IPS-18a (cell line): ENCODE measurements at regions not wholly inside any gene's neighbourhood (a gene's known extent, or its start where the extent isn't known, plus 50 kb on each side); places are given as distances from the start of the nearest gene placed in this dataset.

Experiments used
- H3K27ac ChIP-seq: one replicate; pipeline ENCODE4 v1.5.1; 2013; ENCODE audit warnings: low read length
- H3K27me3 ChIP-seq: one replicate; pipeline ENCODE4 v1.6.1; 2013; ENCODE audit warnings: mild to moderate bottlenecking, low read length; ENCODE audit not compliant: control insufficient read depth, insufficient read depth
- H3K36me3 ChIP-seq: one replicate; pipeline ENCODE4 v1.6.1; 2013; ENCODE audit warnings: low read depth, low read length; ENCODE audit not compliant: control insufficient read depth
- H3K4me1 ChIP-seq: one replicate; pipeline ENCODE4 v1.6.1; 2013; ENCODE audit warnings: low read depth, low read length; ENCODE audit not compliant: control insufficient read depth
- H3K4me3 ChIP-seq: one replicate; pipeline ENCODE4 v1.5.1; 2013; ENCODE audit warnings: low read length
- H3K9ac ChIP-seq: one replicate; pipeline ENCODE4 v1.6.1; 2013; ENCODE audit warnings: mild to moderate bottlenecking, low read length, moderate library complexity
- H3K9me3 ChIP-seq: one replicate; pipeline ENCODE4 v1.6.1; 2013; ENCODE audit warnings: low read depth, low read length; ENCODE audit not compliant: control insufficient read depth

DNA sequence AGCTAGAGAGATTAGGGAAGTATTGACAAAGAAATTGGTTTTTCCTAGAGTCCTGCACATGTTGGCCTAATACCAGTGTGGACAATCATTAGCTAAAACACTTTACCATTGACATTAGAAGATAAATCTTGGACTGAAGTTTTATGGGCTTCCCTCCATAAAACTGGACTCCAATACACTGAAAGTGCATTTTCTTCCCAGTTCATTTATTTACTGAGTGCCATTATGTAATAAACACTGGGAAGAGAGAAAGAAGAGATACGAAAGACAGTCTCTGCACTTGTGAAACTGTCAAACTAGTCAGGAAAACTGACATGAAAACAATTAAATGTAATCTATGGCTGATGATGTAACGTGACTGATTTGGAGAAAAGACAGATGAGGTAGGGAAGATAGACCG, 539.3 kb downstream of the ZNF608 start:
- Histone ChIP-seq H3K9ac (no peak overlapping the region), H3K27ac (no peak overlapping the region), H3K27me3 (no peaks in the 10 kb centered on the region), H3K4me1 (no peaks in the 10 kb centered on the region), H3K9me3 (peaks cover 15% of the 10 kb centered on the region), H3K4me3 (no peak overlapping the region), H3K36me3 (no peaks in the 10 kb centered on the region)

DNA sequence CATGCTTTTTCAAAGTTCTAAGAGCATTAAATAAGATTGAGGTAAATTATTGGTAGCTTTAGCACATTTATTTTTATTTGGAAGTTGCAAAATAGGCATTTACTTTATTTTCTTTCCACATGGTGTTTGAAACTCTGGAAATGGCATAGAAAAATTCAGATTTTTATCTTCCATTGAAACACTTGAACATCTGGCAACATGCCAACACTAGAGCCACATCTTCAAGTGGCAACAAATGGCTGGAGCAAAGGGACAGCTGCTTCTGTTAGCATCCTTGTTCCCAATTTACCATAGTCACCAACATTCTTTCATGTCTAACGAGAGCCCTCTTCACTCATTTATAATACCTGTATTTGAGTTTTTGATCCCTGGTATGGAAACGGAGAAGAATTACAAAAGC, 539.9 kb downstream of the ZNF608 start:
- Histone ChIP-seq H3K27ac (no peak overlapping the region), H3K36me3 (no peaks in the 10 kb centered on the region), H3K9me3 (peaks cover 16% of the 10 kb centered on the region), H3K4me1 (no peaks in the 10 kb centered on the region), H3K27me3 (no peaks in the 10 kb centered on the region), H3K9ac (no peak overlapping the region), H3K4me3 (no peak overlapping the region)

DNA sequence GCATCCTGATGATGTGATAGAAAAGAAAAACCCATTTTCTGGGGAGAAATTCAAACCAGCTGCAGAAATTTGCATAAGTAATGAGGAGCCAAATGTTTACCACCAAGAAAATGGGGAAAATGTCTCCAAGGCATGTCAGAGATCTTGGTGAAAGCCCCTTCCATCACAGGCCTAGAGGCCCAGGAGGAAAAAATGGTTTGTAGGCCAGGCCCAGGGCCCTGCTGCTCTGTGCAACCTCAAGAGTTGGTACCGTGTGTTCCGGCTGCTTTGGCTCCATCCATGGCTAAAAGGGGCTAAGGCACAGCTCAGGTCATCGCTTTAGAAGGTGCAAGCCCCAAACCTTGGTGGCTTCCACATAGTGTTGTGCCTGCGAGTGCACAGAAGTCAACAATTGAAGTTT, 543.1 kb downstream of the ZNF608 start:
- Histone ChIP-seq H3K27me3 (no peaks in the 10 kb centered on the region), H3K4me3 (no peak overlapping the region), H3K9ac (no peak overlapping the region), H3K36me3 (no peaks in the 10 kb centered on the region), H3K27ac (no peak overlapping the region), H3K9me3 (peaks cover 16% of the 10 kb centered on the region), H3K4me1 (no peaks in the 10 kb centered on the region)

DNA sequence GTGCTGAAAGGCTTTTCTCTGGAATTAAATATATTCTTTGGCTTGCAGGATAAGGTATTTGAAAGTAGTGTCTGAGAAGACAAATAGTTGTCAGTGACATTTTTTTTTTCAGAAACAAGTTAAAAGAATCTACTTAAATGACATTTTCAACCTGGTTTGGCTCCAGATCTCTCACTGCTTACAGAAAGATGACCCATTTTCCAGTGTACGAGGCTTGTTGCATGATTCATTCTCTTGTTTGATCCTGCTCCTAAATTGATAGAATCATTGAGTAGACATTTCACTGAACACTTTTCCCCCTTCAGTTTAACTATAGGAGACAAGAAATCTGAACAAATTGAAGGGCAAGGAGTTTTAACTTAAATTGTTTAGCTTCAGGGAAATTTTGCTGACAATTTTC, 546.1 kb downstream of the ZNF608 start:
- H3K27me3 ChIP-seq, result no peaks in the 10 kb centered on the region
- H3K4me3 ChIP-seq, result no peak overlapping the region
- no peak overlapping the region for H3K27ac ChIP-seq
- H3K36me3 ChIP-seq, result no peaks in the 10 kb centered on the region
- no peaks in the 10 kb centered on the region for H3K4me1 ChIP-seq
- H3K9ac ChIP-seq, result no peak overlapping the region
- peaks cover 16% of the 10 kb centered on the region for H3K9me3 ChIP-seq

DNA sequence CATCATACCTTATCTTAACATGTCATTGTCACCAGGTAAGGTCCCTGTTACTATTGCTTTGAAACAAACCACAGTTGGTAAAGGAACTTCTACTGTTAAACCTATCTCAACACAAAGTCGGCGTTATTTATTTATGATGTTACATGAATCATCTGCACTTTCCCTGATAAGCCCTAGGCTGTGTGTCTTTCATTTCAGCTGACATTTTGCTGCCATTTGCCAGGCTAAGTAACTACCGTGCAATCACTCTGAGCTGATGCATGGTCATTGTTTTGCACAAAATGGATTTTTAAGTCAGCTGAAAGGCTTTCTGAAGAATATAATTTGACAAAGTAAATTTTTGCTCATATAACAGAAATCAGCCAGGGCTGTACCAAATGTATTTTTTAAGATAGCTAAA, 546.5 kb downstream of the ZNF608 start:
- Histone ChIP-seq H3K4me3 (no peak overlapping the region), H3K27ac (no peak overlapping the region), H3K27me3 (no peaks in the 10 kb centered on the region), H3K4me1 (no peaks in the 10 kb centered on the region), H3K9me3 (peaks cover 16% of the 10 kb centered on the region), H3K36me3 (no peaks in the 10 kb centered on the region), H3K9ac (no peak overlapping the region)

DNA sequence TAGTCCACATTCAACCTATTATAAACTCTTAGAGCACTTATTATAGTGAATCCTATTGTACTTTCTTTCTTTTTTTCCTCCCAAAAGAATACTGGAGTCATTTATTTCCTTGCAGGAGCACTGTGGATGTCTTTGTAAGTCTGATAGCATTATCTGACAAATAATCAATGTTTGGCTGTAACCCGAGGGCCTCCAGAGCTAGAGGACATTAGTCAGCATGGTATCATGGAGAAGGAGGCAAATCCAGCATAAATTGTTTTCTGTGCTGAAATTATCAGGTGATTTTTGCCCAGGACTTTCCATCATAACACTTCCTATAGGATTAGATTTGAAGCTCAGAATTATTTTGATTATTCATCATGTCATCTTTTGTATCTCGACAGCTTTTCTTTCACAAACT, 551.0 kb downstream of the ZNF608 start:
- Histone ChIP-seq H3K27ac (no peak overlapping the region), H3K9ac (no peak overlapping the region), H3K36me3 (no peaks in the 10 kb centered on the region), H3K9me3 (no peaks in the 10 kb centered on the region), H3K4me3 (no peak overlapping the region), H3K4me1 (no peaks in the 10 kb centered on the region), H3K27me3 (no peaks in the 10 kb centered on the region)

DNA sequence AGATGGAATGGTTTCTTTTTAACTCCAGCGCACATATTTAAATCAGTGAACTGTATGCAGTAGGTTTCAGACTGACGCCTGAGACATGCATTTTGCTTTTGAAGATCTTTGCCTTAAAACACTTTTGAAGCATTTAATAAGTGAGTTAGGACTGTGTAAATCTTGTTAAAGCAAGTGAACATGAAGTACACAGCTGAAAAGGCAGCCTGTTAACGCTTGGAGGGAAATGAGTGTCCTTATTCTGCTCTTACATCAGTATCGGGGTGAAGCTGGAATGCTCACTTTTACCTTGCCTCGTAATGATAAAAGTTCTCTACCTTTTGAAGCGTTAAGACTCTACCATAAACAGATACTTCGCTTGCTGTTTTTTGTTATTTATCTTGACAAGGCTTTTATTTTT, 552.2 kb downstream of the ZNF608 start:
- Histone ChIP-seq H3K27ac (no peak overlapping the region), H3K36me3 (no peaks in the 10 kb centered on the region), H3K27me3 (no peaks in the 10 kb centered on the region), H3K9ac (no peak overlapping the region), H3K4me1 (no peaks in the 10 kb centered on the region), H3K4me3 (no peak overlapping the region), H3K9me3 (no peaks in the 10 kb centered on the region)

DNA sequence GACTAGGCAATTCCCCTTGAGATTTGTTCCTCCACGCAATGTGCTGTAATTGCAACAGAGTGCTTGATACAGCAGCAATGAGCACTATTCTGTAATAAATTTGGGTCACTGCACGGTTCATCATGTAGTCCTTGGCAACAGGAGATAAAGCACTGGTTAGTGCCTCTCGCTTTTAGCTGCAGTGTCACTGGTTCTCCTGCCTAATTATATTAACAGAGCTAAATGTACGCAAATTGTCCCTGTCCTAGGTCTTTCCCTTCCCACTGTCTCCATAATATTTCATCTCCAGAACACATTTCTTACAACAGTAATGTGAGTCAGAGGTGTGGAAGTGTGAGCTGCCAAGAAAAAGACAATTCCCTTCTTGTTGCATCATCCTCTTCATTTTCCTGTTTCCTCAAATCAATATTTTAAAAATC, 553.1 kb downstream of the ZNF608 start:
- H3K27ac ChIP-seq, result no peak overlapping the region
- H3K9me3 ChIP-seq, result no peaks in the 10 kb centered on the region
- H3K9ac ChIP-seq, result no peak overlapping the region
- no peaks in the 10 kb centered on the region for H3K4me1 ChIP-seq
- no peak overlapping the region for H3K4me3 ChIP-seq
- H3K27me3 ChIP-seq, result no peaks in the 10 kb centered on the region
- H3K36me3 ChIP-seq, result no peaks in the 10 kb centered on the region

DNA sequence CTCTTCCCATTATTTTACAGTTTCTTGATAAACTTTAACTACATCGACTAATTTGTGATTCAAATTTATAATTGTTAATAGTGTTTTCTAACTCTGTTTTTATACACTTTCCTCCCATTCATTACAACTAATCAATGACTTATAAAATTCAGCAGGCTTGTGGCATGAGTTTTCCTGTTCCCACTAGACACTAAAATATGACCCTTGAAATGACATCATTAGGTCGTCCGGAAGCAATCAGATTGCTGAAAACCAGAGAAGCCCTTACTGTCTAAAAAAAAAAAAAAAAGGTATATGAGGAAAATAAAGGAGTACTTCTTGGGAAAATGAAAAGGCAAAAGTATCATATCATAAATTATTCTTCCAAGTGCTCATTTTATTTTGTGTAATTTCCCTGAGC, 553.7 kb downstream of the ZNF608 start:
- Histone ChIP-seq H3K9me3 (no peaks in the 10 kb centered on the region), H3K4me1 (no peaks in the 10 kb centered on the region), H3K4me3 (no peak overlapping the region), H3K9ac (no peak overlapping the region), H3K27me3 (no peaks in the 10 kb centered on the region), H3K36me3 (no peaks in the 10 kb centered on the region), H3K27ac (no peak overlapping the region)

DNA sequence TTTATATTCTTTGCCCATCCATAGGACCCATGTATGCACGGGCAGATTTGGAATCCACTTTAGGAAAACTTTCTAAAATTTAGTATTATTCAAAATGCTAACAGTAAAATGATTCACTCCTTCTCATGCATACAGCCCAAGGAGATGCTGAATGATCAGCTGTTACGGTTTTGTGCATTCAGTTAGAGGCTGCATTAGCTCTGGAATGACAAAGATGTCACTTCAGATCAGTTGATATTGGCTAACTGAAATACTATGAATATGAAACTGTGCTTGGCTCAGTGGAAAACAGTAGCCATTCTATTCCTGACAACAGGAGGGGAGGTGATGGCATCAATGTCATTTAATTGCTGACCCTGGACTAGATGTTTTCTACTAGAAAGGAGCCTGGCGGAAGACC, 560.7 kb downstream of the ZNF608 start:
- Histone ChIP-seq H3K27ac (no peak overlapping the region), H3K4me1 (no peaks in the 10 kb centered on the region), H3K9me3 (no peaks in the 10 kb centered on the region)

DNA sequence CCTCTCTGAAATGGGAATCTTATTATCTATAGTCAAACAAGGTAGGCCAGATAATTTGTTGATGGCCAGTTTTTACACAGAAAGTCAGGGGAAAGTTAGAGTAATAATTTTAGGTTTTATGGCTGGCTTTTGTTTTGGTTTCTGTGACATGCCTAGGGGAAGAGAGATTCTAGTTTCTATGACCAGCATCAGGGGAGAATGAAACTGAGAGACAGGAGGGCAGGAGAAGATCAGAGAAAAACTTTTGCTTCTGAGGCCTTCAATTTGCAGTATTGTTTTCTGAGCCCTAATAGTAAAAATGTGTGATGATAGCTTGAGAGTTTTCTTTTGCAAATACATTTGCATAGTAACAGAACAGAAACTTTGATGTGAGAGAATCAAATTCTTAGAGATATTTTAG, 564.3 kb downstream of the ZNF608 start:
- Histone ChIP-seq H3K9ac (no peak overlapping the region), H3K36me3 (no peaks in the 10 kb centered on the region), H3K9me3 (peaks cover 7% of the 10 kb centered on the region), H3K4me3 (no peak overlapping the region), H3K27ac (no peak overlapping the region), H3K27me3 (no peaks in the 10 kb centered on the region), H3K4me1 (no peaks in the 10 kb centered on the region)

More for the DNA sequence above, 560.7 kb downstream of the ZNF608 start:
- no peaks in the 10 kb centered on the region for H3K36me3 ChIP-seq
- H3K9ac ChIP-seq, result no peak overlapping the region
- no peaks in the 10 kb centered on the region for H3K27me3 ChIP-seq
- no peak overlapping the region for H3K4me3 ChIP-seq

DNA sequence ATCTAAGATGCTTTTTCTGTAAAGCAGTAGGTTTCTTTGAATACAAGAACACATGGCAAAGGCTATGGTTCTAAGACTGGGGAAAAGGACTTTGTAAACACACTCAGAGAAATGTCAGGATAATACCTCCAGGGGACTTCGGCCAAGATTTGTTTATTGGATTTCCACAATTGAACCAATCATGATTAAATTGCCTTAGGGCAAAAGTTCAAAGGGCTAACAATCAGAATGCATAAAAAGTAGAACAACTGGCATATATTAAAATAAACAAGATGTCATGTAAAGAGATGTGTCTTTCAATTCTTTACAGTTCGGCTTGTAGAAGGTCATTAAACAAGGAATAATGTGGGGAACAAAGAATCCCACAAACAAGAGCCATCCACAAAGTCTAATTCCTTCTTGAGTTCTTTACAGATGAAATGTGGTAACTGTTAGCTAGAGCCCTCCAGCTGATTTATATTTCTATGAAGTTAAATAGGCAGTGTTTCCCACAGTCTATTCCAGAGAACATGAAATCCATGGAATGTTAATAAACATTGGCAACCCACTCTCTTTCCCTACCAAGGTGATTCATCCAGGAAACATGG, 565.5 kb downstream of the ZNF608 start:
- peaks cover 7% of the 10 kb centered on the region for H3K9me3 ChIP-seq
- no peak overlapping the region for H3K27ac ChIP-seq
- H3K36me3 ChIP-seq, result no peaks in the 10 kb centered on the region
- no peaks in the 10 kb centered on the region for H3K4me1 ChIP-seq
- H3K4me3 ChIP-seq, result no peak overlapping the region
- no peaks in the 10 kb centered on the region for H3K27me3 ChIP-seq
- no peak overlapping the region for H3K9ac ChIP-seq
